Natural killer cell (primary cell): ENCODE measurements at regions not wholly inside any gene's neighbourhood (a gene's known extent, or its start where the extent isn't known, plus 50 kb on each side); places are given as distances from the start of the nearest gene placed in this dataset.

Source experiments
- ATAC-seq, 3 donors: fragments of 150-1000 bp in 2 of 3; fragments of 200-7000 bp in 1 of 3; cut with Tn5 transposase; 1 replicate in 1 of 3; 2 replicates in 2 of 3; pipeline ENCODE4 v1.10.0; 2021; ENCODE audit warnings: mild to moderate bottlenecking in 2 of 3, moderate library complexity in 2 of 3
- DNase-seq, 2 donors: peaks; one replicate each; pipeline versions ENCODE4 v3.0.0 to v3.0.0-alpha.2; 2013 to 2021; ENCODE audit warnings: mixed read lengths in 1 of 2
- H3K27ac ChIP-seq: one replicate; pipeline ENCODE4 v1.5.1; 2013; ENCODE audit warnings: mild to moderate bottlenecking, low read length
- H3K27me3 ChIP-seq: one replicate; pipeline ENCODE4 v1.6.1; 2013; ENCODE audit warnings: low read length; ENCODE audit not compliant: control insufficient read depth, insufficient read depth
- H3K36me3 ChIP-seq: one replicate; pipeline ENCODE4 v1.6.1; 2013; ENCODE audit warnings: low read length; ENCODE audit not compliant: control insufficient read depth, insufficient read depth
- H3K4me1 ChIP-seq: one replicate; pipeline ENCODE4 v1.6.1; 2013; ENCODE audit warnings: low read length; ENCODE audit not compliant: control insufficient read depth, insufficient read depth
- H3K4me3 ChIP-seq: one replicate; pipeline ENCODE4 v1.5.1; 2013; ENCODE audit warnings: low read length
- H3K9me3 ChIP-seq: one replicate; pipeline ENCODE4 v1.6.1; 2013; ENCODE audit warnings: low read length; ENCODE audit not compliant: control insufficient read depth, insufficient read depth
- H3K27ac Mint-ChIP-seq, 2 donors: one replicate each; pipeline ENCODE4 v1.8.0; 2022; ENCODE audit warnings: mild to moderate bottlenecking in 2 of 2, mixed read lengths in 2 of 2, moderate library complexity in 1 of 2
- H3K27me3 Mint-ChIP-seq, 2 donors: one replicate each; pipeline ENCODE4 v1.8.0; 2022; ENCODE audit warnings: low read depth in 2 of 2, mixed read lengths in 2 of 2
- H3K36me3 Mint-ChIP-seq: one replicate; pipeline ENCODE4 v1.8.0; 2022; ENCODE audit warnings: mixed read lengths
- H3K4me1 Mint-ChIP-seq, 2 donors: one replicate each; pipeline ENCODE4 v1.8.0; 2022; ENCODE audit warnings: mixed read lengths in 2 of 2
- H3K4me3 Mint-ChIP-seq: one replicate; pipeline ENCODE4 v1.8.0; 2022; ENCODE audit warnings: mild to moderate bottlenecking, moderate library complexity, mixed read lengths
- H3K9me3 Mint-ChIP-seq, 2 donors: one replicate each; pipeline ENCODE4 v1.8.0; 2022; ENCODE audit warnings: mixed read lengths in 2 of 2
- CTCF ChIP-seq: fragments of 200-600 bp; IDR thresholded peaks from one replicate; pipeline ENCODE4 v1.8.0; 2022; ENCODE audit warnings: antibody characterized with exemption
- WGBS: methylation state at CpG from one replicate; pipeline ENCODE4 v1.1.7; 2013; ENCODE audit warnings: missing lambda C conversion rate; ENCODE audit not compliant: insufficient coverage; 5-methylcytosine and 5-hydroxymethylcytosine counted together
- intact Hi-C: fragments of 100-400 bp; cut with micrococcal nuclease; formaldehyde crosslinking; loops from one replicate; pipeline ENCODE4 v1.14.2; 2022

GRCh38 chr1:30425046-30425445, 298.3 kb downstream of the MATN1 start:
- TF ChIP-seq CTCF: no peak

GRCh38 chr1:30423570-30423969, 299.8 kb downstream of the MATN1 start:
- Mint-ChIP-seq H3K9me3 (peaks cover 3 to 12% of the 10 kb centered on the region in 2 donors), H3K27me3 (peaks cover 21 to 25% of the 10 kb centered on the region in 2 donors), H3K36me3 (peaks cover 10% of the 10 kb centered on the region), H3K4me3 (no peak overlapping the region), H3K27ac (no peak overlapping the region), H3K4me1 (no peaks in the 10 kb centered on the region)
- Histone ChIP-seq H3K9me3 (no peaks in the 10 kb centered on the region), H3K27me3 (no peaks in the 10 kb centered on the region), H3K4me3 (no peak overlapping the region), H3K27ac (no peak overlapping the region), H3K4me1 (no peaks in the 10 kb centered on the region), H3K36me3 (no peaks in the 10 kb centered on the region)
- ATAC-seq: no peak
- DNase-seq: no peak
- intact Hi-C loops: no loop called here
- 71% methylated on average over 3 of the region's 3 CpGs for WGBS
- no peak for TF ChIP-seq CTCF

More at GRCh38 chr1:30425046-30425445, 298.3 kb downstream of the MATN1 start:
- H3K9me3 ChIP-seq: no peaks in the 10 kb centered on the region
- Mint-ChIP-seq H3K4me3 (no peak overlapping the region), H3K9me3 (peaks cover 3 to 16% of the 10 kb centered on the region in 2 donors), H3K27ac (no peak overlapping the region), H3K27me3 (peaks cover 29 to 35% of the 10 kb centered on the region in 2 donors), H3K4me1 (no peaks in the 10 kb centered on the region), H3K36me3 (peaks cover 14% of the 10 kb centered on the region)
- no peak overlapping the region for H3K27ac ChIP-seq
- no peak overlapping the region for H3K4me3 ChIP-seq
- intact Hi-C loops: no loop called here
- DNase-seq (no peak), ATAC-seq (no peak)
- WGBS: 77% methylated on average over 3 of the region's 4 CpGs
- peaks cover 2% of the 10 kb centered on the region for H3K27me3 ChIP-seq
- no peaks in the 10 kb centered on the region for H3K36me3 ChIP-seq
- no peaks in the 10 kb centered on the region for H3K4me1 ChIP-seq

GRCh38 chr1:30422251-30422650, 301.1 kb downstream of the MATN1 start:
- peak in 1 of 2 donors; percentile 9 for DNase-seq
- no peaks in the 10 kb centered on the region for H3K27me3 ChIP-seq
- 65% methylated on average over 2 of the region's 2 CpGs for WGBS

More at GRCh38 chr1:30422251-30422650, 301.1 kb downstream of the MATN1 start:
- no peak overlapping the region for H3K27ac Mint-ChIP-seq
- no peak overlapping the region for H3K4me3 ChIP-seq
- no peaks in the 10 kb centered on the region for H3K4me1 Mint-ChIP-seq
- no peaks in the 10 kb centered on the region for H3K9me3 ChIP-seq
- no peak for TF ChIP-seq CTCF
- no peak for ATAC-seq
- peaks cover 14 to 15% of the 10 kb centered on the region in 2 donors for H3K27me3 Mint-ChIP-seq
- H3K27ac ChIP-seq: no peak overlapping the region
- H3K36me3 ChIP-seq: no peaks in the 10 kb centered on the region
- H3K4me1 ChIP-seq: no peaks in the 10 kb centered on the region
- no peaks in the 10 kb centered on the region for H3K36me3 Mint-ChIP-seq
- intact Hi-C loops: no loop called here
- peaks cover 0 to 3% of the 10 kb centered on the region in 2 donors for H3K9me3 Mint-ChIP-seq
- no peak overlapping the region for H3K4me3 Mint-ChIP-seq
